ENCODE measurements at regions not wholly inside any gene's neighbourhood (a gene's known extent, or its start where the extent isn't known, plus 50 kb on each side); places are given as distances from the start of the nearest gene placed in this dataset.

GRCh38 chr19:5286465-5287029 lies 54.1 kb downstream of the PTPRS start:
- H3K9me3 Mint-ChIP-seq (ENCODE audit: low read depth, unreplicated experiment), result no peaks in the 10 kb centered on the region
- TF ChIP-seq, protein P1, sequence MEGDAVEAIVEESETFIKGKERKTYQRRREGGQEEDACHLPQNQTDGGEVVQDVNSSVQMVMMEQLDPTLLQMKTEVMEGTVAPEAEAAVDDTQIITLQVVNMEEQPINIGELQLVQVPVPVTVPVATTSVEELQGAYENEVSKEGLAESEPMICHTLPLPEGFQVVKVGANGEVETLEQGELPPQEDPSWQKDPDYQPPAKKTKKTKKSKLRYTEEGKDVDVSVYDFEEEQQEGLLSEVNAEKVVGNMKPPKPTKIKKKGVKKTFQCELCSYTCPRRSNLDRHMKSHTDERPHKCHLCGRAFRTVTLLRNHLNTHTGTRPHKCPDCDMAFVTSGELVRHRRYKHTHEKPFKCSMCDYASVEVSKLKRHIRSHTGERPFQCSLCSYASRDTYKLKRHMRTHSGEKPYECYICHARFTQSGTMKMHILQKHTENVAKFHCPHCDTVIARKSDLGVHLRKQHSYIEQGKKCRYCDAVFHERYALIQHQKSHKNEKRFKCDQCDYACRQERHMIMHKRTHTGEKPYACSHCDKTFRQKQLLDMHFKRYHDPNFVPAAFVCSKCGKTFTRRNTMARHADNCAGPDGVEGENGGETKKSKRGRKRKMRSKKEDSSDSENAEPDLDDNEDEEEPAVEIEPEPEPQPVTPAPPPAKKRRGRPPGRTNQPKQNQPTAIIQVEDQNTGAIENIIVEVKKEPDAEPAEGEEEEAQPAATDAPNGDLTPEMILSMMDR (IDR thresholded peaks at IDR 0.05; ENCODE audit: unreplicated experiment), result no peak
- intact Hi-C loops (cut with micrococcal nuclease; ENCODE audit: unreplicated experiment), result no loop called here

DNA sequence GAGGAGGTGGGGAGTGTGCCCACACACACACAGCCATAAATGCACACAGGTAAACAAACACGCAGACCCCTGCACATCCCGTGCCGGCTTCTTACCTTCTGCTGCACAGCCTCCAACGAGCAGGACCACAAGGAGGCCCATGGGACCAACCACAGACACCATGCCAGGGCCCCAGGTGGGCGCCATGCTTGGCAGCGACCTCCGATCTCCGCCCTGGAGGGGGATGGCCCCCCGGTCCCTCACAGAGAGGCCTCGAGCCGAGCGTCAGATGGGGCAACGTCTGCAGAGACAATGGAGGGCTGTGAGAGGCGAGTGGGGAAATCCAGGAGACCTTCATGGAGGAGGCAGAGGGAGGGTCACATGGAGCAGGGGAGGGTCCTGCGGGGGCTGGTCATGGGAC lies 54.7 kb downstream of the PTPRS start:
- no peak overlapping the region for H3K27ac Mint-ChIP-seq (ENCODE audit: unreplicated experiment)
- TF ChIP-seq, protein P1 (IDR thresholded peaks at IDR 0.05; ENCODE audit: unreplicated experiment), result no peak
- BruUV-seq (replicated peaks), result no TSS peak
- CTCF ChIA-PET, result no interaction called here
- H3K27me3 Mint-ChIP-seq (ENCODE audit: unreplicated experiment), result no peaks in the 10 kb centered on the region
- H3K36me3 Mint-ChIP-seq (ENCODE audit: insufficient read depth, unreplicated experiment), result no peaks in the 10 kb centered on the region
- DNase-seq, result no peak
- H3K4me1 Mint-ChIP-seq (ENCODE audit: low read depth, unreplicated experiment), result peaks cover 12% of the 10 kb centered on the region
- H3K4me3 Mint-ChIP-seq (ENCODE audit: low read depth, unreplicated experiment), result no peak overlapping the region
- intact Hi-C loops (cut with micrococcal nuclease; ENCODE audit: unreplicated experiment), result no loop called here
- no peaks in the 10 kb centered on the region for H3K9me3 Mint-ChIP-seq (ENCODE audit: low read depth, unreplicated experiment)

More at GRCh38 chr19:5286465-5287029, 54.1 kb downstream of the PTPRS start:
- Mint-ChIP-seq H3K4me1 (ENCODE audit: low read depth, unreplicated experiment) (peaks cover 15% of the 10 kb centered on the region), H3K4me3 (ENCODE audit: low read depth, unreplicated experiment) (no peak overlapping the region), H3K27me3 (ENCODE audit: unreplicated experiment) (no peaks in the 10 kb centered on the region), H3K36me3 (ENCODE audit: insufficient read depth, unreplicated experiment) (no peaks in the 10 kb centered on the region), H3K27ac (ENCODE audit: unreplicated experiment) (no peak overlapping the region)
- CTCF ChIA-PET, result no interaction called here
- BruUV-seq (replicated peaks), result no TSS peak
- no peak for DNase-seq

- Mint-ChIP-seq H3K27me3 (ENCODE audit: unreplicated experiment) (no peaks in the 10 kb centered on the region), H3K36me3 (ENCODE audit: insufficient read depth, unreplicated experiment) (no peaks in the 10 kb centered on the region), H3K27ac (ENCODE audit: unreplicated experiment) (no peak overlapping the region), H3K9me3 (ENCODE audit: low read depth, unreplicated experiment) (no peaks in the 10 kb centered on the region), H3K4me3 (ENCODE audit: low read depth, unreplicated experiment) (no peak overlapping the region), H3K4me1 (ENCODE audit: low read depth, unreplicated experiment) (peaks cover 12% of the 10 kb centered on the region)
- TF ChIP-seq, protein P1 (IDR thresholded peaks at IDR 0.05; ENCODE audit: unreplicated experiment), result no peak
- BruUV-seq (replicated peaks), result no TSS peak
- DNase-seq, result no peak
- intact Hi-C loops (cut with micrococcal nuclease; ENCODE audit: unreplicated experiment), result no loop called here
- CTCF ChIA-PET, result no interaction called here
These were observed 55.3 kb downstream of the PTPRS start for GRCh38 chr19:5285311-5285710.

DNA sequence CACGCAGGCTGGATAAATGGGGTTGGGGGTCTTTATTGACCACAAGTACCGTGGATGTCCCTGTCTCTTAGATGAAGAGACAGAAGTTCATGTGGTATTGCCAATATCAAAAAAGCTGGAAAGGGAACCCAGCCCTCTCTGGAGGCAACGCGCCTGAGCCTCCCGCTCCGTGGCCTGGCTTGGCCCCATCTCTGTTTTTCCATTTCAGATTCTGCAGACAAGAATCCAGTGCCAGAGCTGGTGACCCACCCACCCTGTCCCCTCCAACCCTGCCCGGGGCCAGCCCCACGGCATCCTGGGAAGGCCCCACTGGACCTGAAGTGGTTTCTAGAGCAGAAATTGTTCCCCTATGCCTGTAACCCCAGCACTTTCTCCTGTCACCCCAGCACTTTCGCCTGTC lies 57.7 kb downstream of the PTPRS start:
- DNase-seq, result no peak
- no TSS peak for BruUV-seq (replicated peaks)
- H3K9me3 Mint-ChIP-seq (ENCODE audit: low read depth, unreplicated experiment), result no peaks in the 10 kb centered on the region
- no peaks in the 10 kb centered on the region for H3K27me3 Mint-ChIP-seq (ENCODE audit: unreplicated experiment)
- H3K4me3 Mint-ChIP-seq (ENCODE audit: low read depth, unreplicated experiment), result no peak overlapping the region
- TF ChIP-seq, protein P1 (IDR thresholded peaks at IDR 0.05; ENCODE audit: unreplicated experiment), result no peak
- H3K4me1 Mint-ChIP-seq (ENCODE audit: low read depth, unreplicated experiment), result peaks cover 8% of the 10 kb centered on the region
- H3K27ac Mint-ChIP-seq (ENCODE audit: unreplicated experiment), result no peak overlapping the region
- intact Hi-C loops (cut with micrococcal nuclease; ENCODE audit: unreplicated experiment), result no loop called here
- CTCF ChIA-PET, result no interaction called here
- no peaks in the 10 kb centered on the region for H3K36me3 Mint-ChIP-seq (ENCODE audit: insufficient read depth, unreplicated experiment)

Data from Calu3 (cell line).